ENCODE measurements at regions not wholly inside any gene's neighbourhood (a gene's known extent, or its start where the extent isn't known, plus 50 kb on each side); places are given as distances from the start of the nearest gene placed in this dataset.

DNA sequence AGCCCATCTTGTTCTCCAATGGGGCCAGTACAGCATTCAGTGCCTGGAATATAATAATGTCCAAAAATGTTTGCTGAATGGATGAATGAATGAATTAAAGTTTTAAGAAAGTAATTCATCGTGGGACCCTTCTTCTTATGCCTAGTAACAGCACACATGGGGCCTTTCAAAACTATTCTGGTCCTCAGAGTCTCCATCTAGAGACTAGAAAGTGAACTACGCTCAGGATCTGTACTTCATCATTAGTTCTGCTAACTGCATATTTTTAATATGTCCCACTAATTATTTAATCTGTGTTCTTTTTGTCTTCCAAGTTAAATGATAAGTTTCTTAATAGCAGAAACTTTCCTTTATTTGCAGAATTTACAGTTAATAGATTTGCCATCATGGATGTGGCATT, 172.5 kb downstream of the SMAD2 start:
- DNase-seq (ENCODE audit: low read depth): no peak
- H3K36me3 ChIP-seq (ENCODE audit: control insufficient read depth, insufficient read depth, low read length): no peaks in the 10 kb centered on the region
- TF ChIP-seq CTCF (IDR thresholded peaks at IDR 0.05; ENCODE audit: insufficient read depth, low read length, poor library complexity, severe bottlenecking): peak; percentile 35
- peaks cover 6% of the 10 kb centered on the region for H3K27me3 ChIP-seq (ENCODE audit: control insufficient read depth, insufficient read depth, low read length)
- H3K4me3 ChIP-seq (ENCODE audit: low read depth, low read length): no peak overlapping the region

GRCh38 chr18:47756364-47757016, 174.0 kb downstream of the SMAD2 start:
- TF ChIP-seq CTCF (IDR thresholded peaks at IDR 0.05; ENCODE audit: insufficient read depth, low read length, poor library complexity, severe bottlenecking): peak; percentile 96
- Histone ChIP-seq H3K36me3 (ENCODE audit: control insufficient read depth, insufficient read depth, low read length) (no peaks in the 10 kb centered on the region), H3K4me3 (ENCODE audit: low read depth, low read length) (no peak overlapping the region), H3K27me3 (ENCODE audit: control insufficient read depth, insufficient read depth, low read length) (peaks cover 6% of the 10 kb centered on the region)
- DNase-seq (ENCODE audit: low read depth): peak; percentile 10

DNA sequence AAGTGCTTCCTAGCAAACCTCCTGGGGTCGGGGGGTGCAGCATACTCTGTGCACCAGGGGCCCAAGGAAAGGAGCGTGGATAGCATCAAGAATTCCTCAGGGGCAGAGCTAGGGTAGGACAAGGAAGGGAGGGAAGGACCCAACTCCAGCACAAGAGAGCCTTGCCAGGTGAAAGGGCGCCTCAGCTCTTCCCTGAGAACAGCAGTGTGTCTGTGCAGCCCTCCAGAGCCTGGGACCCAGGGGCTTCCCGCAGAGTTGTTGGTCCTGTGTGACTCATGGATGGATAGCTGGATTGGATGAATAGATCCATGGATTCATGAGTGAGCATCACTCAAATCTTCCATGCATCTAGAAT, 175.4 kb downstream of the SMAD2 start:
- no peak overlapping the region for H3K4me3 ChIP-seq (ENCODE audit: low read depth, low read length)
- DNase-seq (ENCODE audit: low read depth): no peak
- TF ChIP-seq CTCF (IDR thresholded peaks at IDR 0.05; ENCODE audit: insufficient read depth, low read length, poor library complexity, severe bottlenecking): no peak
- H3K36me3 ChIP-seq (ENCODE audit: control insufficient read depth, insufficient read depth, low read length): no peaks in the 10 kb centered on the region
- H3K27me3 ChIP-seq (ENCODE audit: control insufficient read depth, insufficient read depth, low read length): peaks cover 9% of the 10 kb centered on the region

DNA sequence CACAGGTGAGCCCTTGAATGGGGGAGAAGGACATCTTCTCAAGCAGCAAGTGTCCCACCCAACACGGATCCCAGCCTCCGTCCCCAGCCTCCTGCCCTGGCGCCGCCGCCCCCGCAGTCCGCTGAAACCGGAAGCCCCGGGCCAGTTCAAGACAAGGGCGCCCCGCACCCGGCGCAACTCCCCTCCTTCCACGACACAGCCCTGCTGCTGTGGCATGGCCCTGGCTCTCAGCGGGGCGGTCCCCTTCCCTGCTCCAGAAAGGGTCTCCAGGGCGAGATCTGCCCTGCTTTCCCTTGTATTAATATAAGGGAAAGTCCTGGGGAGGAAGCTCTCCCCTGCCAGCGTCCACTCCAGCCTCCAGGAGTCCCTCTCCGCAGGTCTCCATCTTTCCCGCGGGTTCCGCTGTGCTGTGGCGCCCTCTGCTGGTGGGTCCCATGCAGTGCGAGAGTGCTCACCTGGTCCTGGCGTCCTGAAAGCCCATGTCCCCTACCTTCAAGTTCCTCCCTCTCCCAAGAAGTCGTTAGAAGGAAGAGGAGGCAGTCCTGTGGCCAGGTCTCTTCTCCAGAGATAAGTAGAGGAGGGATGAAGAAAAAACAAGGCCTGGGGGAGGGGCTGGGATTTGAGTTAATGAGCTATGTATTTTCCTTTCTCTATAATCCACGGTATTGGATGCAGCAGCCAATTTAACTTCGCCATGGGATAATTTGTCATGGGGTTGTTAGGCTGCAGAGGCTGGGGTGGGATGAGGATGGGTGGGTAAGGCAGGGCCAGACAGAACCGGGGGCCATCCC, 176.0 kb downstream of the SMAD2 start:
- peak; percentile 78 for TF ChIP-seq CTCF (IDR thresholded peaks at IDR 0.05; ENCODE audit: insufficient read depth, low read length, poor library complexity, severe bottlenecking)
- H3K27me3 ChIP-seq (ENCODE audit: control insufficient read depth, insufficient read depth, low read length): peaks cover 9% of the 10 kb centered on the region
- no peak for DNase-seq (ENCODE audit: low read depth)
- no peaks in the 10 kb centered on the region for H3K36me3 ChIP-seq (ENCODE audit: control insufficient read depth, insufficient read depth, low read length)
- no peak overlapping the region for H3K4me3 ChIP-seq (ENCODE audit: low read depth, low read length)

- no peak for TF ChIP-seq CTCF (IDR thresholded peaks at IDR 0.05; ENCODE audit: insufficient read depth, low read length, poor library complexity, severe bottlenecking)
- peaks cover 18% of the 10 kb centered on the region for H3K27me3 ChIP-seq (ENCODE audit: control insufficient read depth, insufficient read depth, low read length)
- DNase-seq (ENCODE audit: low read depth): no peak
- no peaks in the 10 kb centered on the region for H3K36me3 ChIP-seq (ENCODE audit: control insufficient read depth, insufficient read depth, low read length)
- H3K4me3 ChIP-seq (ENCODE audit: low read depth, low read length): no peak overlapping the region
Measured at GRCh38 chr18:47752796-47753645, 177.4 kb downstream of the SMAD2 start.

All from kidney epithelial cell (primary cell).